Osteoblast (primary cell): ENCODE measurements at regions not wholly inside any gene's neighbourhood (a gene's known extent, or its start where the extent isn't known, plus 50 kb on each side); places are given as distances from the start of the nearest gene placed in this dataset.
A peak's percentile ranks its signal among the peaks of the same experiment; 100 is the strongest.

ENCODE experiments used
- DNase-seq: peaks from one replicate; pipeline ENCODE4 v3.0.0; 2011; ENCODE audit warnings: low spot score, mixed read lengths; ENCODE audit not compliant: insufficient read length; ENCODE audit errors: missing footprints
- H2AFZ ChIP-seq: 2 replicates; pipeline ENCODE4 v1.6.0; 2011; ENCODE audit warnings: mild to moderate bottlenecking, low read length
- H3K27ac ChIP-seq: 2 replicates; pipeline ENCODE4 v1.5.1; 2011; ENCODE audit warnings: mild to moderate bottlenecking, low read depth, low read length, moderate library complexity
- H3K27me3 ChIP-seq: 2 replicates; pipeline ENCODE4 v1.6.0; 2012; ENCODE audit warnings: mild to moderate bottlenecking, control low read depth, inconsistent platforms, low read length, moderate library complexity; ENCODE audit not compliant: insufficient read depth
- H3K36me3 ChIP-seq: 2 replicates; pipeline ENCODE4 v1.5.1; 2011; ENCODE audit warnings: mild to moderate bottlenecking, low read length, control low read depth, moderate library complexity; ENCODE audit not compliant: insufficient read depth
- H3K4me1 ChIP-seq: 2 replicates; pipeline ENCODE4 v1.5.1; 2011; ENCODE audit warnings: mild to moderate bottlenecking, low read length, control low read depth, moderate library complexity; ENCODE audit not compliant: insufficient read depth
- H3K4me2 ChIP-seq: 2 replicates; pipeline ENCODE4 v1.6.0; 2011; ENCODE audit warnings: mild to moderate bottlenecking, low read length; ENCODE audit not compliant: insufficient read depth
- H3K4me3 ChIP-seq: fragments of 200-600 bp; sonication (generic); 3 replicates; pipeline ENCODE4 v1.5.1; 2012; ENCODE audit warnings: mild to moderate bottlenecking, low read length, inconsistent platforms; ENCODE audit not compliant: insufficient read depth
- H3K79me2 ChIP-seq: 2 replicates; pipeline ENCODE4 v1.6.0; 2012; ENCODE audit warnings: mild to moderate bottlenecking, low read length, control low read depth, inconsistent platforms; ENCODE audit not compliant: insufficient read depth
- H3K9me3 ChIP-seq: 2 replicates; pipeline ENCODE4 v1.5.1; 2011; ENCODE audit warnings: low read depth, low read length, control low read depth
- H4K20me1 ChIP-seq: 2 replicates; pipeline ENCODE4 v1.6.0; 2012; ENCODE audit warnings: mild to moderate bottlenecking, low read length, control low read depth; ENCODE audit not compliant: insufficient read depth
- CTCF ChIP-seq: IDR thresholded peaks from 2 replicates; pipeline ENCODE4 v1.5.1; 2011; ENCODE audit warnings: mild to moderate bottlenecking, low read depth, low read length, moderate library complexity; ENCODE audit errors: extremely low read depth

GRCh38 chr12:89234324-89235114 lies 117.8 kb downstream of the DUSP6 start:
- no peak overlapping the region for H2AFZ ChIP-seq

GRCh38 chr12:89231686-89232085 lies 120.6 kb downstream of the DUSP6 start:
- H3K36me3 ChIP-seq: no peaks in the 10 kb centered on the region
- H4K20me1 ChIP-seq: no peaks in the 10 kb centered on the region
- no peak overlapping the region for H3K4me3 ChIP-seq
- no peak overlapping the region for H3K27ac ChIP-seq
- no peaks in the 10 kb centered on the region for H3K27me3 ChIP-seq
- no peak overlapping the region for H3K4me2 ChIP-seq
- H3K4me1 ChIP-seq: peaks cover 20% of the 10 kb centered on the region
- no peaks in the 10 kb centered on the region for H3K9me3 ChIP-seq
- TF ChIP-seq CTCF: no peak
- no peak for DNase-seq
- no peaks in the 10 kb centered on the region for H3K79me2 ChIP-seq
- no peak overlapping the region for H2AFZ ChIP-seq

More at GRCh38 chr12:89234324-89235114, 117.8 kb downstream of the DUSP6 start:
- no peak for DNase-seq
- no peak overlapping the region for H3K4me2 ChIP-seq
- no peak for TF ChIP-seq CTCF
- H3K27me3 ChIP-seq: no peaks in the 10 kb centered on the region
- H3K4me3 ChIP-seq: no peak overlapping the region
- no peak overlapping the region for H3K27ac ChIP-seq
- no peaks in the 10 kb centered on the region for H3K79me2 ChIP-seq
- no peaks in the 10 kb centered on the region for H4K20me1 ChIP-seq
- H3K9me3 ChIP-seq: no peaks in the 10 kb centered on the region
- peaks cover 24% of the 10 kb centered on the region for H3K4me1 ChIP-seq
- no peaks in the 10 kb centered on the region for H3K36me3 ChIP-seq

- Histone ChIP-seq H3K27me3 (no peaks in the 10 kb centered on the region), H3K4me1 (peaks cover 20% of the 10 kb centered on the region), H3K4me3 (no peak overlapping the region), H4K20me1 (no peaks in the 10 kb centered on the region), H3K79me2 (no peaks in the 10 kb centered on the region), H2AFZ (no peak overlapping the region), H3K36me3 (no peaks in the 10 kb centered on the region), H3K9me3 (no peaks in the 10 kb centered on the region), H3K4me2 (no peak overlapping the region), H3K27ac (no peak overlapping the region)
- DNase-seq: no peak
- TF ChIP-seq CTCF: no peak
Observed at GRCh38 chr12:89230376-89231315, 121.7 kb downstream of the DUSP6 start.

GRCh38 chr12:89228491-89228890 lies 123.8 kb downstream of the DUSP6 start:
- H3K4me1 ChIP-seq: peaks cover 27% of the 10 kb centered on the region
- no peaks in the 10 kb centered on the region for H3K27me3 ChIP-seq
- no peaks in the 10 kb centered on the region for H3K79me2 ChIP-seq
- peak overlapping the region; percentile 37 for H2AFZ ChIP-seq
- H3K36me3 ChIP-seq: no peaks in the 10 kb centered on the region
- H3K9me3 ChIP-seq: no peaks in the 10 kb centered on the region
- DNase-seq: no peak
- H4K20me1 ChIP-seq: no peaks in the 10 kb centered on the region
- H3K4me2 ChIP-seq: no peak overlapping the region
- H3K27ac ChIP-seq: no peak overlapping the region
- no peak for TF ChIP-seq CTCF
- no peak overlapping the region for H3K4me3 ChIP-seq
